Pons (tissue), 1 donor: ENCODE measurements at regions not wholly inside any gene's neighbourhood (a gene's known extent, or its start where the extent isn't known, plus 50 kb on each side); places are given as distances from the start of the nearest gene placed in this dataset.

Experiments
- DNase-seq: peaks from one replicate; pipeline ENCODE4 v3.0.0-alpha.2; 2016; ENCODE audit warnings: low spot score

DNA sequence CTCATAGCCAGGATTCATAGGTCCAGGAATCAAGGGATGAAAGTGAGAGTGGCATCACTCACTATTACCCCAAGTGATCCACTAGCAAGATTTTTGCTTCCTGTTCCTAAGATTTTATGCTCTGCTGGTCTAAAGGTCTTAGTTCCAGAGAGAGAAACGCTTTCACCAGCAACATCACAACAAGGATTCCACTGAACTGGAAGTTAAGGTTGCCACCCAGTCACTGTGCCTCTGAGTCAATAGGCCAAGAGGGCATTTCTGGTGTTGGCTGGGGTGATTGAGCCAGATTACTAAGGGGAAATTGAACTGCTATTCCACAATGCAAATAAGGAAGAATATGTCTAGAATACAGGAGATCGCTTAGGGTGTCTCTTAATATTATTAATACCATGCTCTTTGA, 142.5 kb upstream of the ARID2 start:
- DNase-seq = no peak

DNA sequence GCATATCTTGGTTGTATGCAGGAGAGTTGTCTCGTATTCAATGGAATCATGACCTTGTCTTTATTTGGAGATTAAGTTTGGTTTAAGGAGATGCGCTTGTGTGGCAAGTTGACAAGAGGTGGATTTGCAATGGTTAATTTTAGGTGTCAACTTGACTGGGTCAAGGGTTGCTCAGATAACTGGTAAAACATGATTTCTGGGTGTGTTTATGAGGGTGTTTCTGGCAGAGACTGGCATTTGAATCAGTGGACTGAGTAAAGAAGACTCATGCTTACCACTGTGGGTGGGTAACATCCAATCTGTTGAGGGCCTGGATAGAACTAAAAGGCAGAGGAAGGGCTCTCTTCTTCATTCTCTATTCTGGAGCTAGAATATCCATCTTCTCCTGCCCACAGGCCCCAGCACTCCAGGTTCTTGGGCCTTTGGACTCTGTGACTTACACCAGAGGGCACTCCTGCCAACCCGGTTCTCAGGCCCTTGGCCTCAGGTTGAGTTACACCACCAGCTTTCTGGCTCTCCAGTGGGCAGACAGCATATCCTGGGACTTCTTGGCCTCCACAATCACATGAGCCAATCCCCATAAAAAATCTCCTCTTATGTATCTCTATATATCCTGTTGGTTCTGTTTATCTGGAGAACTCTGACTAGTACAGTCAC, 141.5 kb upstream of the ARID2 start:
- no peak for DNase-seq

DNA sequence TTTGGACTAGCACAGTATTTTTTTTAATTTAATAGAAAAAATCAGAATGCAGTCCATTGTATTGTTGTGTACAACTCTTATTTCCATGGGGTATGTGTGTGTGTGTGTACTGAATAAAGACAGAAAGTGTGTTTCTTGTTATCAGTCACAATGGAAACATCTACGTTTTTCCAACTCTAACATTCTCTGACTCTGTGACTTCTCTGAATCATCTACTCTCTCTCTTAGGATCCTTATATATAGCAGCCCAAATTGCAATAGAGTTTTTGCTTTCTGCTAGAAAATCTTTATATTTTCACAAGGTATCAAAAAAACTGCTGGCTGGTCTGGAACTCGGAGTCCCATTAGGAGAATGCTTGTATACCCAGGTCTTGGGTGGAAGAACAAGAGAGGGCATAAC, 138.9 kb upstream of the ARID2 start:
- DNase-seq = no peak

DNA sequence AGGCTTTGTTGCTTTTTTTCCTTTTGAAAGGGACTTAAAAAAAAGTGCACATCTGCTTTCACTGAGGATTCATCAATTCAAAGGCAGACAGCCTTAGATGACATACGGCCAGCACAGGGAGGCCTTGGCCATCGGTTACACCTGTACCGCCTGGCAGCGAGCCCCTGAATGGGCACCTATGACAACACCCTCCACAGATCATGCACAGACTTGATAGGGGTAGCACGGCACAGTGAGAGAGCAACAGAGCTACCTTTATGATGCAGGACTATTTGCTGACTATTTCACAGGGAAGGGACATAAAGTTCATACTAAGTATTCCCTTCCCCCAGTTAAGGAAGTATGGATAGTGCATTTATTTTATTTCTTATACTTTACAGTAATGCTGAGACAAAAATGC, 137.9 kb upstream of the ARID2 start:
- no peak for DNase-seq

DNA sequence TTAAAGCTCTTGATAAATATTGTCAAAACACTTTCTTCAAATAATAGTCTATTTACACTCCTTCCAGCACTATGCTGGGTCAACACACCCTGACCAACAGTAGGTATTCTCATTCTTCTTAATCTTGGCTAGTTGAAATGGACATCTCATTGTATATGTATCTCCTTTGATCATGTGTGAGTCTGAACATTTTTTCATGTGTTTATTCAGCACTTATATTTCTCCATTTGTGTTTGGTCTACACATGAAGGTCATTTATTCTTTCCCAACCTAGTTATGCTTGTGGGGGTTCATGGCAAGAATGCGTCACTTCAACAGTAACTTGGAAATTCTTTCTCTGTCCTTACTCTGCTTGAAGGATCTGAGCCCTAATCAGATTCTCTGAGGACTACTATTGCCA, 133.1 kb upstream of the ARID2 start:
- DNase-seq = no peak

DNA sequence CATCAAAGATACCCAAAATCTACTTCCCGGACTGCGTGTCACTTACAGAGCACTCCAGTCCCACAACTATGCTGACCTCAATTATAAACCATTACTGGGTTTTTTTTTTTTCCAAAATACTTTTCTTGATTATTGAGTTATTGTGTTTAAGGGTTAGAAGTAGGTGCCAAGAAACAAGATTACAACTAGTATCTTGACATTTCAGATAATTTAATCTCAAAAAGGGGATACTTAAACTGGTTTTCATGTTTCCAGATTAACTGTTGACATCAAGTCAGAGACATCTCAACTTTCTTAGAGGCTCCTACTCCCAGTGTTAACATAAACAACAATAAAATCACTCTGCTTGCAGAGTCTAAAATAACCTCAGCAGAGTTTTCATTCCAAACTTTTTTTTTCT, 131.2 kb upstream of the ARID2 start:
- DNase-seq = no peak

DNA sequence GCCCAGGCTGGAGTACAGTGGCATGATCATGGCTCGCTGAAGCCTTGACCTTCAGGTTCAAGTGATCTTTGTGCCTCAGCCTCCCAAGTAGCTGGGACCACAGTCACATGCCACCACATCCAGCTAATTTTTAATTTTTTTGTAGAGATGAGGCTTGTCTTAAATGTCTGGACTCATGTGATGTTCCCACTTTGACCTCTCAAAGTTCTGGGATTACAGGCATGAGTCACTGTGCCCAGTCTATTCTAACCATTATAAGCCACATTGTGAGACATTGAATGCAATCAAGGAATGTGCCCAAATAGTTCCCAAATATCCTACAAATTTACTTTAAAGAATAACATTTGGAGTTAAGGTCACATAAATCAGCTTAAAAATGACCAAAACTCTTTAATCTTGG, 130.7 kb upstream of the ARID2 start:
- no peak for DNase-seq

DNA sequence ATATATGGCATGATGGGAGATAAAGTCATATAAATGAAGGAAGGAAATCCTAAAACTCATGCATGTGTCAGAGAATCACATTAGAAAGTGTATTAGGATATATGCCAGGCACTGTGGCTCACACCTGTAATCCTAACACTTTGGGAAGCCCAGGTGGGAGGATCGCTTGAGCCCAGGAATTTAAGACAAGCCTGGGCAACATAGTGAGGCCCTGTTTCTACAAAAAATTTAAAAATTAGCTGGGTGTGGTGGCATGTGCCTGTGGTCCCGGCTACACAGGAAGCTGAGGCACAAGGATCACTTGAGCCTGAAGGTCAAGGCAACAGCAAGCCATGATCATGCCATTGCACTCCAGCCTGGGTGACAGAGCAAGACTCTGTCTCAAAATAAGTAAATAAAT, 130.3 kb upstream of the ARID2 start:
- no peak for DNase-seq

DNA sequence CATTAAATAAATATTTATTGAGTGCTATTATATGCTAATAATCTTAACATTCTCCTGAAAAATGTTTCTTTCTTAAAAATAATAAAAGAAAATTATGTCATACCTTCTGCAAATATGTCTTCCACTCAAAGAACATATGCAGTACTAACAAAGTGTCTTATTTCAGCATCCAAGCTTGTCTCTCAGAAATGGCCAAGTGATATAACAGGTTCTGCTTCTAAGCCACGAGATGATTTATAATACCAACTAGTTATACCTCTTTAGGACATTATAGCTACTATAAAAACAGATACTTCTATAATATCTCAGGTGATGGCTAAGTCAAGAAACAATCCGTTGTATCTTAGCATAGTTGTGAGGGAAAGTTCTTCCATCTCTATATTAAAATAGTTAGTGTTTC, 128.1 kb upstream of the ARID2 start:
- DNase-seq = no peak

DNA sequence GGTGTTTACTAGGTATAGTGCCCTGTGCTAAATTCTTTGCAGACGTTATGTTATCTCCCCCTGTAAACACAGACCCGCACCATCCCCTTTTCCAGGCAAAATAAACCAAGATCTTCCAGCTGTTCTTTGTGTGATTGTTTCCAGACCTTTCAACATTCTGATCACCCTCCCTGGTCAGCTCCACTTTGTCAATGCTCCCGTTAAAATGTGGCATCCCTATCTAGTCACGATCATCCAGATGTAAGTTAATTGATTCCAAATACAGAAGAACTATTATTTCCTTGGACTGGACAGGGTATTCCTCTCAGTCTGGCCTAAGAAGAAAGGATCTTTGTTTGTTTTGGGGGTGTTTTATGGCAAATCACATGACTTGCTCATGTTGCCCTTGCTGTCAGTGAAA, 127.6 kb upstream of the ARID2 start:
- DNase-seq = peak; percentile 78

DNA sequence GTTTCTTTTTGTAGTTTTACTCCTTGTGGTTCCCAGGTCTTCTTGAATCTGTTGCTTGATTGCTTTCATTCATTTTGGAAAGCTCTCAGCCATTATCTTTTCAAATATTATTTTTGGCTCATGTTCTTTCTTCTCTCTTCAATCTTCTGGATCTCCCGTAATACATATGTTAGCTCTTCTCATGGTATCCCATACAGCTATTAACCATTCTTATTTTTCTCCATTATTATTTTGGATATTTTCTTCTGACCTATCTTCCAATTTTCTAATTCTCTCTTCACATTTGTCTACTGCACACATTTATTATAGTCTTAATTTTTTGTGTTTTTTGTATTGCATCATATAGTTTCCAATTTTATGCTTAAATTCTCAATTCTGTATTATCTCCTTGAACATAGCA, 123.9 kb upstream of the ARID2 start:
- no peak for DNase-seq

DNA sequence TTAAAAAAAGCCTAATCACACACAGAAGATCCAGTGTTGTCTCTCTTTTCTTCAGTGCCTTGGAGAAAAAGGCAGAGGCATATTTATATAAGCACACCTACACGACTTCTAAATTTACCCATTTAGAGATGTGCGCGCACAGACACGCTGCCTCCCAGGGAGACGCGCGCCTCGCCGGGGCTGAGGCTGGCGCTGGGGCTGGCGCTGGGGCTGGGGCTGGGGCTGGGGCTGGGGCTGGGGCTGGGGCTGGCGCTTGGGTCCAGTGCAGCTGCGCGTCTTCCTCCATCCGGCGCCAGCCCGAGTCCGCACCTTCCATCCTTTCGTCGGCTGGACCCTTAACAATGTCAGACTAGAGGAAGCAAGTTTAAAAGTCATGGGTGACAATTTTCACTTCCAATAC, 118.4 kb upstream of the ARID2 start:
- no peak for DNase-seq

DNA sequence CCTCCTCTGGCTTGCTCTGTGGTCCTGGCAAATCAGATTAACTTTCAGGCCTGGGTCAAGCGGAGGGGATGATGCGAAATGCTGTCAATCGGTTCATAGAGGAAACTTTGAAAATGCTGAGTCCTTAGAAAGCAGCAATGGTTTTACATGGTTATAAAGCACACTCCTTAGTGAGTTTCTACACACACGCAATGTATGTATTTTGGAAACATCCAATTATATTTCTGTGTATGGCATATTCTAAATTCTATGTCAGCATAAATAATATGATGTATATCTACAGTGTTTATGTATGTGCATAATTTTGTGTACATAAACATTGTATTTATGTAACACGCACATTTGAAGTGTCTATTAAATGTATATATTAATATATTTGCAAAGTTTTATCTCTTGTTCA, 118.0 kb upstream of the ARID2 start:
- no peak for DNase-seq

DNA sequence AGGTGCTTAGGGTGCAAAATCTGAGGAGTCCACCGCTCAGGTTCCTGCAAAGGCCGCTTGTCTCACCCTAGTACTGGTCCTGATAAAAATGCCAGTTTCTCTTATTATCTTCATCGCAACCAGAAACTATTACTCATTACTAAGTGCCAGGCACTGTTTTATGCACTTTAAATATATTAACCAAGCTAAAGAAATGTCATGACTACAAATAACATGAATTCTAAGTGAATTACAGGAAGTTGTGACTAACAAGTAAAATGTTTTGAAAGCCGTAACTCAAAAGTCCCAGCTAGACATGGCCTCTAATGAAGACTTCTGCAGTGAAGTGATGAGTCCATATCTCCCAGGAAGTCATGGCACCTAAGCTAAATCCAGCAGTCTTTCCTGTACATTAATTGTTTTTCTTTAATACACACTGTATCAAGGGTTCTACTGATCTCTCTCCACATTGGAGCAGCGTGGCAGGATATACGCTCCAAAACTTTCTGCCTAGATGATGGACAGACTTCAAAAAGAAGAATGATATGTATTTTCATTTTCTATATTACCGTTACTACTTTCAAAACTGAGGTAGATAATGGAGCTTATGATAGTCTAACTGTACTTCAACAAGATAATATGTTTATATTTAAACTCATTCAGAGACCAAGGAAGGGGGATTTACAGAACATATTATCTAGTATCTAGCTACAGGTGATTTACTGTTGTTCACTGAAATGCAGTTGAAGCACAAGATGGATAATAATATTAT, 117.3 kb upstream of the ARID2 start:
- no peak for DNase-seq

DNA sequence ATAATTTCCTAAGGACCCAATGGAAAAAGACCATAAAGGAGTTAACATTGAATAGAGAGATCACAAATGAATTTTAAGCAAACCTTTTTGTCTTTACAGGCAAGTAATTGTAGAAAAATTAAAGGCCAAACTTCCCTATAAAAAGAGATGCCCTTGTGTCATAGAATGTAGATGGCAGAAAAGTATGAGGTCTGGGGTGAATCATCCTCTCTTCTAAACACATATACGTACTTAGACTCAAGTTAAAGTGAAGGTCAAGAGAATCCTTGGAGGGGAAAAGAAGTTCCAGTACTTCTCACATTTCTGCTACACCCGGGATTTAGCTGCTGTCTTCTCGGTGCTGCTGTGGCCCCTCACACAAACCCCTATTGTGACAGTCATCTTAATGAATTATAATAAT, 116.2 kb upstream of the ARID2 start:
- DNase-seq = no peak

DNA sequence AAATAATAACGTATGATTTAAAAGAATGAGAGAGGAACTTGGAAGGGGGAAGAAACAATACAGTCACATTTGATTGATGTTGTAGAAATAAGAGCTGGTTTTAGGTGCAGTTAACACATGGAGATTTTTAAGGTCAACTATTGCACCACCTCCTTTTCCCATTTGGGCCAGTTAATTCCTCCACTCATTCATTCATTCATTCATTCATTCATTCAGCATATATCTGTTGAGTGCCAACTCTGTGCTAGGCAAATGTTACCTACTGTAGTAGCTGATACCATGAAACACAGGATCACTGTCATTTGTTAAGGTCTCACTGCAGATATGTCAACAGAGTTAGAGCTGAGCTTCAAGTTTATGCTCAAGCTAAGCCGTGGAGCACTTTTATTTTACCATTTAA, 115.7 kb upstream of the ARID2 start:
- DNase-seq = no peak

DNA sequence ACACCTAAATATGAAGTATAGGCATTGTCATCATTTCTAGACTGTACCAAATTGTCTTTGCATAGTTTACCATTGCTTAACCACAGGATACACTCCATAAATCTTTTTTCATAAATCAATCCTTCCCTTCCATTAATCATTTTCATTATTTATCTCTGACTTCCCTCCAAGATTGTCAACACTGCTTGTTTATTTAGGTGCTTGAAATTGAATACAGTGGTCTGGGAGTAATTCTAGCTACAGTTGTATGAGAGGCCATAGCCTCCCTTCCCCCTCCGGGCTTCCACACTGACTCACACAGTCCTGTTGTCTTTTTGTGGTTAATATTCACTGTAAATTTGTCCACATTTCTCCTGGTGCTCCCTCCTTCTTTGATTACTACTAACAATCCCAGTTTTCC, 114.2 kb upstream of the ARID2 start:
- DNase-seq = peak; percentile 10

DNA sequence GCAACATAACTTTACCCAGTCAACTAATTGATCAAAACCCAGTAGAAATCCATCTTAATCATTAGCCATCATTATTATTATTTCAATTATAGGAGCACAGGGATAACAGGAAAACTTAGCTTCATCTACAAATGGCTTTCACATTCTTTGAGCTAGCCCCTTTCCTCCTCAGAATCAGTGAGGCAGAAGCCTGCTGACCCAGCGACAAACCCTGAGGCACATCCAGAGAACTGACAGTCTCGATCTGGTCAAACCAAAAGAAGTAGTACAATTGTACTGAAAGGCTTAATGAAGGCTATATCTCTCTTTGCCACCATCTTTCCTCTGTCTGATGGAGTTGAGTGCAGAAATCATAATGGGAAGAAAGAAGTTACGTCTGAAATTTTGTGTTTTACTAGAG, 109.8 kb upstream of the ARID2 start:
- no peak for DNase-seq

DNA sequence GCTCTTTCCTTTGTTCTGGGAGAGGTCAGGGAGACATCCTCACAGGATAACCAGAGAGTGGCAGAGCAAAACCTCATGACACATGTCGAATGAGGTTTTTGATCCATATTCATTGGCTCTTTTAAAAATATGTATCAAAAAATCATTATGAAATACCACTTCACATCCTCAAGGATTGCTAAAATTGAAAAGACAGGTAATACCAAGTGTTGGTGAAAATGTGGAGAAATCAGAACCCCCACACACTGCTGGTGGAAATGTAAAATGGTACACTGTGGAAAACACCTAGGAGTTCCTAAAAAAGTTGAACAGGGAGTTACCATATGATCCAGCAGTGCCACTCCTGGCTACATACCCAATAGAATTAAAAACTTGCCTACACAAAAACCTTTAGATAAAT, 107.8 kb upstream of the ARID2 start:
- DNase-seq = no peak

DNA sequence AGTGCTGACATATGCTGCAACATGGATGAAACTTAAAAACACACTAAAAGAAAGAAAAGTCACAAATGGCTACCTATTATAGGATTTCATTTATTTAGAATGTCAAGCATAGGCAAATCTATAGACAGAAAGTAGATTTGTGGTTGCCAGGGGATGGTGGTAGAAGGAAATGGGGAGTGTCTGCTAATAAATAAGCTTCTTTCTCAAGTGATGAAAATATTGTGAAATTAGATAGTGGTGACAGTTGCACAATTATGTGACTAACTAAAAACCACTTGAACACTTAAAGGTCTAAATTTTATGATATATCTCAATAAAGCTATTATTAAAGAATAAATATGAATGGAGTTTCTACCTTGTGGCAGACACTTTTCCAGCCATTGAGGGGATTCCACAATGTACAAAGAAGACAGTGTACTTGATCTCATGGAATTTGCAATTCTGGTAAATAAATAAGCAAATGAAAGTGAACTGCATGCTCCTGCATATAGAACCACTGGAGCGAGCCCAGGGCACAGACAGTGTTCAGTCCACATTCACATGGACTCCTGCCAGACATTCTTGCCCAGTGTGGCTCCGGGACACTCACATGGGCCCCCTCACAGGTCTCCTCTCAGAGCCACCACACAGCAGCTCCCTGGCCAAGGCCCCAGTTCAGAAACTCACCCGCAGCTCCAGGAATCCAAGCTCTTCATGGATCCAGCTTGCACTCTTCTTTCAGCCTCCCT, 107.1 kb upstream of the ARID2 start:
- no peak for DNase-seq

DNA sequence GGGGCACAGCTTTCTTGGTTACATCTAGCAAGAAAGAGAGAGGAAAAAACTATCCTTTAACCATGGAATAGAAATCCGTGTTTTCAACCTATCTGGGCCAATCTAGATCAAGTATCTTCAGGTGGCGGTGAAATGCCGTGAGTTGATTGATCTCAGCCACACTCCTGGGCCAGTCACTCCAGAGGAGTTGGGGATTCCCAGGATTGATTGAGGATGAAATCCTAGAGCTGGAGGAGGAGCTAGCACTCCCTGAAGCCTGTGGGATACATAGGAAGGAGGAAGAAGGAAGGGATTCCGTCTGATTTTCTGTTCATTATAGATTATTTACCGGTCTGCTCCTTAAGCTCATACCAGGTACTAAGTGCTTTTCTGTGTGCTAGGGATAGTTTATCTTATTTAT, 106.3 kb upstream of the ARID2 start:
- no peak for DNase-seq

DNA sequence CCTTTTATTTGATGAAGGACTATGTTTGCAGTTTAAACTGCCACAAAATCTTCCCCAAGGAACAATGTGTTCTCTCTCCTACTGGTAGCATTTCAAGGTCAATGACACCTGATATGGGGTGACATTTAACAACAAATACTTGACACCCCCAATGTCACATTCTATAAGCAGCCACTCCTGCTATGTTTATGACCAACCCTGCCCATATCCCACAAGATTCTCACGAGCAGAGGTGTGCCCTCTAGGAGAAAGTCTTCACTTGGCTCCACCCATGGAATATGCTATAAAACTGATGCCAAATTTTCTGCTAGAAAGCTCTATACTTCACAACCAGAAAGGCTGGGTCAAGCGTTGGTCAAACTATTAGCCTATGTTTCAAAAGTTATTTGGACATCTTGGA, 105.6 kb upstream of the ARID2 start:
- DNase-seq = no peak

DNA sequence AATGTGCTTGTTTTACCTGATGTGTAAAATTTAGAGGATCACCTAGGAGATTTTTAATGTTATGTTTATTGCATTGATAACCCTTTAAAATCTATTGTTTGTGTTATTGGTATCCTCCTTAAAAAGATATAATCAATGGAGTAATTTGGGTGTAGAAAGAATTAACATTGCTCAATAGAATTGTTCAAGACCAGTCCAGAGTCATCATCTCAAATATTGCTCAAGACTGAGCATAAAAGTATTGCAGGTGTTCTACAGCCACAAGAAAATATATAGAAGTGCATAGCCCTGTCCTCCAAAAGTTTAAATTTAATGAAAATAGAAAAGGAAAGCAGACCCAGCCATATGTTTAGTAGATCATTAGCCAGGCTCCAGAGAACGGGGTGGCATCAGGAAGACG, 102.5 kb upstream of the ARID2 start:
- DNase-seq = no peak
